ENCODE measurements at regions not wholly inside any gene's neighbourhood (a gene's known extent, or its start where the extent isn't known, plus 50 kb on each side); places are given as distances from the start of the nearest gene placed in this dataset.

DNA sequence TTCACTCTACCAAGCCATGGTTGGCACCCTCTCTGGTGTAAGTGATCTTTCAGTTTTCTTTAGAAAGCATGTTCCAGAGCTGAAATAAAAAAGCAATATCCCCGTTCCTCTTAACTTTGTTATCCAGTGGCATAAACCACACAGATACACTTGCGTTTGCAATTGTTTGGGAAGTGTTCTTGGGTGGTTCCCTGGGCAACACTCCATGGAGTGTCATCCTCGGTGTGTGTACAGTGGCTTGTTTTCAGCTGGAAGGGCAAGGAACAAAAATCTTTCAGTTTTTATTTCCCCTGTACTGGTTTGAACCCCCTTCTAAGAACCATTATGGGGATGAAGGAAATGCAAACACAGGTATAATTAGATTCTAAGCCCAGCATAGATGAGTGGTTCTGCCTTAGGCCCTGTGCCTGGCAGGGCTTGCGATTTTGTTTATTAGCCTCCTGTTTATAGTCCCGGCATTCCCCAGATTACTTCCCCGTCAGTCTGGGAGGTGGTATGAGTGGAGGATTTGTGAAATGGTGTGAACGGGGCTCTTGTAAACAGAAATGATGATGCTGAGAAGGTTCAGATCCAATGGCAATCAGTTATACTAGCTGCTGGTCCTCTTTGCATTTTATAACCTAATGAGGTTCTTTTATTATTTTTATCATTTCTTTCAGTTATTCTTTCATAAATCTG lies 76.0 kb upstream of the CD180 start:
- Histone ChIP-seq H3K36me3 (no peaks in the 10 kb centered on the region), H3K4me1 (peaks cover 6 to 59% (median 35%) of the 10 kb centered on the region in 4 donors), H3K27me3 (no peaks in the 10 kb centered on the region), H3K27ac (peak overlapping the region; percentile 62 to 99 (median 90)), H3K9me3 (no peaks in the 10 kb centered on the region), H3K4me3 (no peak overlapping the region)
- DNase-seq (ENCODE audit: low spot score in 2 of 2), result peak; percentile 22 to 58
- TF ChIP-seq EP300 (IDR thresholded peaks at IDR 0.05), result peak in 1 of 2 donors; percentile 48
- TF ChIP-seq, protein P1, sequence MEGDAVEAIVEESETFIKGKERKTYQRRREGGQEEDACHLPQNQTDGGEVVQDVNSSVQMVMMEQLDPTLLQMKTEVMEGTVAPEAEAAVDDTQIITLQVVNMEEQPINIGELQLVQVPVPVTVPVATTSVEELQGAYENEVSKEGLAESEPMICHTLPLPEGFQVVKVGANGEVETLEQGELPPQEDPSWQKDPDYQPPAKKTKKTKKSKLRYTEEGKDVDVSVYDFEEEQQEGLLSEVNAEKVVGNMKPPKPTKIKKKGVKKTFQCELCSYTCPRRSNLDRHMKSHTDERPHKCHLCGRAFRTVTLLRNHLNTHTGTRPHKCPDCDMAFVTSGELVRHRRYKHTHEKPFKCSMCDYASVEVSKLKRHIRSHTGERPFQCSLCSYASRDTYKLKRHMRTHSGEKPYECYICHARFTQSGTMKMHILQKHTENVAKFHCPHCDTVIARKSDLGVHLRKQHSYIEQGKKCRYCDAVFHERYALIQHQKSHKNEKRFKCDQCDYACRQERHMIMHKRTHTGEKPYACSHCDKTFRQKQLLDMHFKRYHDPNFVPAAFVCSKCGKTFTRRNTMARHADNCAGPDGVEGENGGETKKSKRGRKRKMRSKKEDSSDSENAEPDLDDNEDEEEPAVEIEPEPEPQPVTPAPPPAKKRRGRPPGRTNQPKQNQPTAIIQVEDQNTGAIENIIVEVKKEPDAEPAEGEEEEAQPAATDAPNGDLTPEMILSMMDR (IDR thresholded peaks at IDR 0.05), result no peak
- WGBS, 2 donors, result 38 to 44% methylated on average over 7 of the region's 7 CpGs

GRCh38 chr5:67268231-67269021 lies 71.8 kb upstream of the CD180 start:
- Histone ChIP-seq H3K27me3 (no peaks in the 10 kb centered on the region), H3K36me3 (no peaks in the 10 kb centered on the region), H3K4me1 (peaks cover 6 to 88% (median 49%) of the 10 kb centered on the region in 4 donors), H3K9me3 (no peaks in the 10 kb centered on the region), H3K4me3 (peak overlapping the region in 1 of 4 donors; percentile 20), H3K27ac (peak overlapping the region; percentile 81 to 99 (median 98))
- DNase-seq (ENCODE audit: low spot score in 2 of 2), result peak; percentile 65 to 97
- peak in 1 of 2 donors; percentile 98 for TF ChIP-seq EP300 (IDR thresholded peaks at IDR 0.05)
- no peak for TF ChIP-seq POLR2A (IDR thresholded peaks at IDR 0.05)
- 3 to 10% methylated on average over 9 to 10 of the region's 10 CpGs for whole genome bisulfite sequencing, 2 donors

DNA sequence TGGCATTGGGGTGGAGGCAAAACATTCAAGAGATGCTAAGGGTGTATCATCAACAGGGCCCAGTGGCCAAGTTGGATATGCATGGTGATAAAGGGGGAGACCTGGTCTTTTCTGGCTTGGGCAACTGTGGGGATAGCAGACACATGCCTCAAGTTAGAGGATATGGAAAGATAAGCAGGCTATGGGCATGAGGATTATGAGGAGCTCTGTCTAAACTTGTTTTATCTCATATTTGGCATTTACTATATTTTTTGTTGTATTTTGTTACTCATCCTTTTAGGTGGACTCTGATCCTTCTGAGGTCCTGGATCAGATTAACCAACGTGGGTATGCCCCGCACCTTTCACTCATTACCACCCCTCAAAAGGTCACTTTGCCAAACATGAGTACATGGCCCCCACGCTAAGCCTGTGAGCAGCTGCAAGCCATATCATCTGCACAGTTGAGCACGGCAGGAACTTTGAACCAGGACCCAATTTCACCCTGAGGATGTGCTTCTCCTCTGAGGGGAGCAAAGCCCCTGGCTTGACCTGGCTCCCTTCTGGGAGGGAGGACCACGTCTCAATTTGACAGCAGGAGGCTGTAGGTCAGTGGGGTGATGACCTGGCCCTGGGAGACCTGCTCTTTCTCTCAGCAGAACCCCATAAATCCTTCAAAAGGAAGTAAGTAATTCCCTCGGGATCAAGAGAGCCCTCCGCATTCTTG lies 71.1 kb upstream of the CD180 start:
- H3K9me3 ChIP-seq, result no peaks in the 10 kb centered on the region
- peak overlapping the region; percentile 81 to 99 (median 98) for H3K27ac ChIP-seq
- no peak for DNase-seq (ENCODE audit: low spot score in 2 of 2)
- H3K36me3 ChIP-seq, result no peaks in the 10 kb centered on the region
- H3K27me3 ChIP-seq, result no peaks in the 10 kb centered on the region
- H3K4me3 ChIP-seq, result no peak overlapping the region
- TF ChIP-seq, protein P1 (IDR thresholded peaks at IDR 0.05), result no peak
- TF ChIP-seq EP300 (IDR thresholded peaks at IDR 0.05) (no peak), POLR2A (IDR thresholded peaks at IDR 0.05) (no peak)
- H3K4me1 ChIP-seq, result peaks cover 6 to 81% (median 46%) of the 10 kb centered on the region in 4 donors
- WGBS, 2 donors, result 23 to 25% methylated on average over 7 of the region's 7 CpGs

DNA sequence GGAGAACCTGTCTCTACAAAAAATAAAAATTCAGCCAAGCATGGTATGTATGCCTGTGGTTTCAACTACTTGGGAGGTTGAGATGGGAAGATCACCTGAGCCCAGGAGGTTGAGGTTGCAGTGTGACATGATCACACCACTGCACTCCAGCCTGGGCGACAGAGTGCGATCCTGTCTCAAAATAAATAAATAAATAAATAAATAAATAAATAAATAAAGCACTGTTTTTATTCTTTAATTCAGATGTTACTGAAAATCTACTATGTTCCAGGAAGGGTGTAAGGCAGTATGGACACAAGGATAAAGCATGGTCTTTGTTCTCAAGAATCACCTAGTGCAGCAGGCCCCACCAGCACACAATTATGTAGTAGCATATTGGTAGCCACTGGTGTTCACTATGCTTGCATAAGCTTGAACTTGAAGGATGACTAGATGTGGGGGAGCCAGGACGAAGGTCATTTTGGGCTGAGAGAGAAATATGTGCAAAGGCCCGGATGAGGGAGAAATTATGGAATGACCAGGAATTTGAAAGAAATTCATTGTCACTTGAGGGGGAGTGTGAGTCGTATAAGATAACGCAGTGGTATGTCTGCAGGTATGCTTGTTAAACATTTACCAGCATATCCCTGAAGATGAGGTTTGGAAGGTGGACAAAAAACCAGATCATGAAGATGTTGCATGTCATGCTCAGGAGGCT lies 70.2 kb upstream of the CD180 start:
- Histone ChIP-seq H3K4me3 (no peak overlapping the region), H3K36me3 (no peaks in the 10 kb centered on the region), H3K4me1 (peaks cover 6 to 72% (median 44%) of the 10 kb centered on the region in 4 donors), H3K27ac (peak overlapping the region; percentile 81 to 99 (median 98)), H3K27me3 (no peaks in the 10 kb centered on the region), H3K9me3 (no peaks in the 10 kb centered on the region)
- DNase-seq (ENCODE audit: low spot score in 2 of 2), result no peak
- TF ChIP-seq EP300 (IDR thresholded peaks at IDR 0.05) (no peak), POLR2A (IDR thresholded peaks at IDR 0.05) (no peak)
- TF ChIP-seq, protein P1 (IDR thresholded peaks at IDR 0.05), result no peak
- 92 to 94% methylated on average over 6 of the region's 6 CpGs for WGBS, 2 donors

DNA sequence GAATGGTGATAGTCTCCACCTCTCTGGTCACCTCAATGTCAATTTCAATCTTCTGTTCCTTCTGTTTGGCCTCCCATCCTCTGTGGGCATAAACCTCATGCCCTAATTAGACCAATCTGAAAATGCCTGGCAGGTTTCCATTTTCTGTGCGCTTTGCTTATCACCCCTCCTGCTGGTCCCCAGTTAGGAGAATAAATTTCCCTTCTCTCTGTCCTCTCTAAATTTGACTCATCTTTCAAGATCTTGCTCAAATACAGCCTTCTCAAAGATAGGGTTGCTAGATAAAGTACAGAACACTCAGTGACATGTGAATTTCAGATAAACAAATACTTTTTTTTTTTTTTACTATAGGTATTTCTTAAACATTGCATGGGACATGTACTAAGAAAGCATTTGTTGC lies 69.4 kb upstream of the CD180 start:
- DNase-seq (ENCODE audit: low spot score in 2 of 2), result no peak
- Histone ChIP-seq H3K4me3 (no peak overlapping the region), H3K9me3 (no peaks in the 10 kb centered on the region), H3K27me3 (no peaks in the 10 kb centered on the region), H3K27ac (peak overlapping the region; percentile 81 to 99 (median 98)), H3K4me1 (peaks cover 6 to 64% (median 42%) of the 10 kb centered on the region in 4 donors), H3K36me3 (no peaks in the 10 kb centered on the region)
- no peak for TF ChIP-seq POLR2A (IDR thresholded peaks at IDR 0.05)
- TF ChIP-seq, protein P1 (IDR thresholded peaks at IDR 0.05), result no peak
- no peak for TF ChIP-seq EP300 (IDR thresholded peaks at IDR 0.05)
- WGBS, 2 donors, result 85 to 92% methylated on average over 1 of the region's 1 CpG

Measured in tibial nerve (tissue), 4 donors.